Trophoblast cell (in vitro differentiated cells and primary cell): ENCODE measurements at regions not wholly inside any gene's neighbourhood (a gene's known extent, or its start where the extent isn't known, plus 50 kb on each side); places are given as distances from the start of the nearest gene placed in this dataset.

ENCODE experiments used
- DNase-seq, 2 donors: peaks; one replicate each; pipeline ENCODE4 v3.0.0-alpha.2; 2016
- H2AFZ ChIP-seq: 2 replicates; pipeline ENCODE4 v1.6.1; 2013; ENCODE audit warnings: low read length, moderate library complexity, mild to moderate bottlenecking; ENCODE audit not compliant: insufficient read depth, poor library complexity
- H2AK5ac ChIP-seq: 2 replicates; pipeline ENCODE4 v1.6.1; 2013; ENCODE audit warnings: mild to moderate bottlenecking, low read length
- H2BK120ac ChIP-seq: 2 replicates; pipeline ENCODE4 v1.6.1; 2013; ENCODE audit warnings: low read length, mild to moderate bottlenecking, moderate library complexity; ENCODE audit not compliant: insufficient read depth, poor library complexity
- H2BK12ac ChIP-seq: 2 replicates; pipeline ENCODE4 v1.6.1; 2013; ENCODE audit warnings: mild to moderate bottlenecking, low read length, moderate library complexity
- H2BK5ac ChIP-seq: 2 replicates; pipeline ENCODE4 v1.6.1; 2013; ENCODE audit warnings: low read length, low read depth, moderate library complexity, mild to moderate bottlenecking; ENCODE audit not compliant: poor library complexity
- H3K14ac ChIP-seq: 2 replicates; pipeline ENCODE4 v1.6.1; 2013; ENCODE audit warnings: mild to moderate bottlenecking, low read length
- H3K18ac ChIP-seq: 2 replicates; pipeline ENCODE4 v1.6.1; 2013; ENCODE audit warnings: mild to moderate bottlenecking, low read length
- H3K23ac ChIP-seq: 2 replicates; pipeline ENCODE4 v1.6.1; 2013; ENCODE audit warnings: low read length
- H3K27ac ChIP-seq: 2 replicates; pipeline ENCODE4 v1.5.1; 2013; ENCODE audit warnings: low read depth, mild to moderate bottlenecking, inconsistent platforms, low read length, moderate library complexity
- H3K27me3 ChIP-seq: 2 replicates; pipeline ENCODE4 v1.6.1; 2013; ENCODE audit warnings: inconsistent platforms, mild to moderate bottlenecking, low read length, moderate library complexity; ENCODE audit not compliant: insufficient read depth
- H3K36me3 ChIP-seq, 2 experiments: 1 replicate in 1 of 2; 2 replicates in 1 of 2; pipeline ENCODE4 v1.6.1; 2013; ENCODE audit warnings: low read length in 2 of 2, mild to moderate bottlenecking in 2 of 2, moderate library complexity in 1 of 2; ENCODE audit not compliant: insufficient read depth in 2 of 2, control insufficient read depth in 1 of 2
- H3K4ac ChIP-seq: 2 replicates; pipeline ENCODE4 v1.6.1; 2013; ENCODE audit warnings: low read depth, mild to moderate bottlenecking, low read length, moderate library complexity
- H3K4me1 ChIP-seq, 2 experiments: 1 replicate in 1 of 2; 2 replicates in 1 of 2; pipeline ENCODE4 v1.6.1; 2013; ENCODE audit warnings: low read length in 2 of 2, mild to moderate bottlenecking in 2 of 2, moderate library complexity in 1 of 2; ENCODE audit not compliant: insufficient read depth in 2 of 2, control insufficient read depth in 1 of 2
- H3K4me2 ChIP-seq: 2 replicates; pipeline ENCODE4 v1.6.1; 2013; ENCODE audit warnings: inconsistent platforms, mild to moderate bottlenecking, low read length, moderate library complexity
- H3K4me3 ChIP-seq: 2 replicates; pipeline ENCODE4 v1.5.1; 2013; ENCODE audit warnings: mild to moderate bottlenecking, low read depth, low read length, inconsistent platforms
- H3K79me1 ChIP-seq: one replicate; pipeline ENCODE4 v1.6.1; 2013; ENCODE audit warnings: low read length
- H3K79me2 ChIP-seq: 2 replicates; pipeline ENCODE4 v1.6.1; 2013; ENCODE audit warnings: low read length, mild to moderate bottlenecking; ENCODE audit not compliant: control insufficient read depth, insufficient read depth, poor library complexity
- H3K9ac ChIP-seq: 2 replicates; pipeline ENCODE4 v1.6.1; 2013; ENCODE audit warnings: mild to moderate bottlenecking, low read length
- H3K9me3 ChIP-seq: 2 replicates; pipeline ENCODE4 v1.6.1; 2013; ENCODE audit warnings: low read depth, mild to moderate bottlenecking, control low read depth, inconsistent platforms, low read length; ENCODE audit not compliant: insufficient read depth
- H4K12ac ChIP-seq: 2 replicates; pipeline ENCODE4 v1.6.1; 2013; ENCODE audit warnings: low read depth, mild to moderate bottlenecking, low read length, moderate library complexity
- H4K8ac ChIP-seq: 2 replicates; pipeline ENCODE4 v1.6.1; 2013; ENCODE audit warnings: low read depth, mild to moderate bottlenecking, low read length, moderate library complexity
- H4K91ac ChIP-seq: one replicate; pipeline ENCODE4 v1.6.1; 2013; ENCODE audit warnings: low read depth, mild to moderate bottlenecking, low read length, moderate library complexity
- whole genome bisulfite sequencing: extraction: QIAGEN DNeasy Blood & Tissue Kit; methylation state at CpG from one replicate; pipeline ENCODE4 v1.1.7; 2013; ENCODE audit warnings: missing lambda C conversion rate; ENCODE audit not compliant: insufficient read length, insufficient coverage; ENCODE audit errors: extremely low coverage; 5-methylcytosine and 5-hydroxymethylcytosine counted together

- peaks cover 5 to 20% of the 10 kb centered on the region in 2 experiments for H3K36me3 ChIP-seq
- no peaks in the 10 kb centered on the region for H3K79me2 ChIP-seq
- H2BK12ac ChIP-seq: no peak overlapping the region
- no peak overlapping the region for H2BK5ac ChIP-seq
- WGBS: no CpG with 5 or more reads among the region's 19 CpGs
- no peak overlapping the region for H2BK120ac ChIP-seq
- no peaks in the 10 kb centered on the region for H3K79me1 ChIP-seq
- no peak overlapping the region for H4K91ac ChIP-seq
- H3K9ac ChIP-seq: no peak overlapping the region
- no peak overlapping the region for H4K8ac ChIP-seq
- no peak overlapping the region for H3K18ac ChIP-seq
- no peak overlapping the region for H3K4me3 ChIP-seq
- no peak overlapping the region for H3K4me2 ChIP-seq
- no peak overlapping the region for H3K27ac ChIP-seq
- H3K14ac ChIP-seq: no peak overlapping the region
- no peak overlapping the region for H3K23ac ChIP-seq
- peaks cover 2% of the 10 kb centered on the region for H3K9me3 ChIP-seq
- no peaks in the 10 kb centered on the region for H3K27me3 ChIP-seq
- no peak overlapping the region for H2AFZ ChIP-seq
- H4K12ac ChIP-seq: no peak overlapping the region
- H2AK5ac ChIP-seq: no peak overlapping the region
- H3K4me1 ChIP-seq: no peaks in the 10 kb centered on the region
- no peak for DNase-seq
- H3K4ac ChIP-seq: no peak overlapping the region
These were observed 50.5 kb upstream of the CD99 start for GRCh38 chrX:2640436-2641150.

GRCh38 chrX:2638279-2638678, 52.8 kb upstream of the CD99 start:
- WGBS: no CpG with 5 or more reads among the region's 7 CpGs

DNA sequence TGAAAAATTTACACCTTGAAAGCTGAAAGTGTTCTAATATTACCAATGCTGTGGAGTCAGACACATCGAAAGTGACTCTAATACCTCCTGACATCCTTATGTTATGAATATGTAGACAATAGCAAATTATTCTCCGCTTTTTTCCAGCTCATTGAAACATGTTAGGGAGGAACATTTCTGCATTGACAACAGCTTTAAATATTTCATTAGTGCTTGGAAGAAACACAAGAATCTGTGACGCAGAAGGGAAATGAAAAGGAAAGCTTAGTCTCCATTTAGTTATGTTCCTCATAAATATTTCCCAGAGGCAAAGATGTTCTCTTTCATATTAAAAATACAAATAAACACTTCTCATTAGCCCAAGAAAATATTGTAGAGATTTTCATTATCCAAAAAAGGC, 55.8 kb upstream of the CD99 start:
- Histone ChIP-seq H2BK5ac (no peak overlapping the region), H3K23ac (no peak overlapping the region), H3K27me3 (no peaks in the 10 kb centered on the region), H3K9me3 (no peaks in the 10 kb centered on the region), H3K9ac (no peak overlapping the region), H3K79me2 (no peaks in the 10 kb centered on the region), H3K4me1 (no peaks in the 10 kb centered on the region), H3K4ac (no peak overlapping the region), H3K18ac (no peak overlapping the region), H3K36me3 (peaks cover 2 to 10% of the 10 kb centered on the region in 2 experiments), H4K91ac (no peak overlapping the region), H3K27ac (no peak overlapping the region), H3K14ac (no peak overlapping the region), H2AFZ (no peak overlapping the region), H4K8ac (no peak overlapping the region), H2BK120ac (no peak overlapping the region), H3K4me3 (no peak overlapping the region), H3K4me2 (no peak overlapping the region), H4K12ac (no peak overlapping the region), H2BK12ac (no peak overlapping the region), H3K79me1 (no peaks in the 10 kb centered on the region), H2AK5ac (no peak overlapping the region)
- no CpG with 5 or more reads among the region's 3 CpGs for WGBS
- no peak for DNase-seq

More at GRCh38 chrX:2638279-2638678, 52.8 kb upstream of the CD99 start:
- no peaks in the 10 kb centered on the region for H3K4me1 ChIP-seq
- no peak overlapping the region for H3K18ac ChIP-seq
- peaks cover 5 to 17% of the 10 kb centered on the region in 2 experiments for H3K36me3 ChIP-seq
- H2AK5ac ChIP-seq: no peak overlapping the region
- no peak overlapping the region for H3K4ac ChIP-seq
- no peak overlapping the region for H2BK5ac ChIP-seq
- no peak overlapping the region for H3K9ac ChIP-seq
- H2BK120ac ChIP-seq: no peak overlapping the region
- H3K79me2 ChIP-seq: no peaks in the 10 kb centered on the region
- H4K12ac ChIP-seq: no peak overlapping the region
- no peak overlapping the region for H3K27ac ChIP-seq
- H3K4me3 ChIP-seq: no peak overlapping the region
- H4K8ac ChIP-seq: no peak overlapping the region
- no peak overlapping the region for H3K4me2 ChIP-seq
- H3K9me3 ChIP-seq: no peaks in the 10 kb centered on the region
- no peaks in the 10 kb centered on the region for H3K79me1 ChIP-seq
- H4K91ac ChIP-seq: no peak overlapping the region
- H3K23ac ChIP-seq: no peak overlapping the region
- H2AFZ ChIP-seq: no peak overlapping the region
- no peak overlapping the region for H2BK12ac ChIP-seq
- DNase-seq: no peak
- H3K27me3 ChIP-seq: no peaks in the 10 kb centered on the region
- H3K14ac ChIP-seq: no peak overlapping the region

DNA sequence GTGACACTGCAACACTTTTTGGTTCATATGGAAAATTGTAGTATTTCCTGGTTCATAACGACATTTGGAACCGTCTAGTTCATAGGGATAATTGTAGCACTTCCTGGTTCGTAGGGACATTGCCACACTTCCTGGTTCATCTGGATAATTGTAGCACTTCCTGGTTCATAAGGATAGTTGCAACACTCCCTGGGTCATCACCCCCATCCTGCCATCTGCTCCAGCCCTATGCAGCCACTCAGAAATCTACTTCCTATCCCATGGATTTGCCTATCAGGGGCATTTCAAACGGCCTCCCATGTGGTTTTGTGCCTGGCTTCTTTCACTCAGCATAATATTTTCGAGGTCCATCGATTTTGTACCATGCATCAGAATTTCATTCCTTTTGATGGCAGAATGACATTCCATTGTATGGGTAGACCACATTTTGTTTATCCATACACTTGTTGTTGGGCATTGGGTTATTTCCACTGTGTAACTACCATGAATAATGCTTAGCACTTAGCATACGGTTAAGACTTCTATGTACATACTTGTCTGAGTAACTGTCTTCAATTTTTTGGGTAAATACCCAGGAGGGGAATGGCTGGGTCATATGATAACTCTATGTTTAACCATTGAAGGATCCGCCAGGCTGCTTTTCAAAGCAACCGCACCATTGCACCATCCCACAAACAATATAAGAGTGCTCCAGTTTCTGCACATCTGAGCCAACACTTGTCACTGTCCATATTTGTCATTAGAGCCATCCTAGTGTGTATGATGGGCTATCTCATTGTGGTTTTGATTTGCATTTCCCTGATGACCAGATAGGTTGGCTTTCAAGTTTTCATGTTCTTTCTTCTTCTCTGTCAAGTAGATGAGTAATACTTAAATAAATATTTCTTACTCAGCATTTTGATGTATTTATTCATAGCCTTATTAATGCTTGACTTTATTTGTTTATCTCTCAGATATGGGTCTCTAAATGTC, 58.3 kb upstream of the CD99 start:
- Histone ChIP-seq H2BK12ac (no peak overlapping the region), H4K8ac (no peak overlapping the region), H3K4me2 (no peak overlapping the region), H2AFZ (no peak overlapping the region), H3K79me1 (no peaks in the 10 kb centered on the region), H3K23ac (no peak overlapping the region), H2BK5ac (no peak overlapping the region), H3K4me3 (no peak overlapping the region), H4K12ac (no peak overlapping the region), H3K27me3 (no peaks in the 10 kb centered on the region), H3K4ac (no peak overlapping the region), H4K91ac (no peak overlapping the region), H2AK5ac (no peak overlapping the region), H2BK120ac (no peak overlapping the region), H3K14ac (no peak overlapping the region), H3K9ac (no peak overlapping the region), H3K4me1 (no peaks in the 10 kb centered on the region), H3K18ac (no peak overlapping the region), H3K27ac (no peak overlapping the region), H3K79me2 (no peaks in the 10 kb centered on the region), H3K36me3 (peaks cover 2 to 17% of the 10 kb centered on the region in 2 experiments), H3K9me3 (no peaks in the 10 kb centered on the region)
- no peak for DNase-seq
- no CpG with 5 or more reads among the region's 9 CpGs for WGBS
